ENCODE measurements at regions not wholly inside any gene's neighbourhood (a gene's known extent, or its start where the extent isn't known, plus 50 kb on each side); places are given as distances from the start of the nearest gene placed in this dataset.

- TF ChIP-seq CTCF (IDR thresholded peaks at IDR 0.05; ENCODE audit: poor library complexity, severe bottlenecking) (no peak), POLR2AphosphoS5 (IDR thresholded peaks at IDR 0.05) (no peak), EP300 (conservative IDR thresholded peaks at IDR 0.05; ENCODE audit: poor library complexity, severe bottlenecking) (no peak), REST (IDR thresholded peaks at IDR 0.05; ENCODE audit: borderline replicate concordance) (no peak), SMC3 (conservative IDR thresholded peaks at IDR 0.05; ENCODE audit: poor library complexity) (no peak), RAD21 (conservative IDR thresholded peaks at IDR 0.05) (no peak), TAF1 (IDR thresholded peaks at IDR 0.05; ENCODE audit: low read depth) (no peak), EZH2 (IDR thresholded peaks at IDR 0.05; ENCODE audit: borderline replicate concordance, insufficient read depth, low read length, poor library complexity, severe bottlenecking) (no peak), MXI1 (conservative IDR thresholded peaks at IDR 0.05; ENCODE audit: poor library complexity, severe bottlenecking) (no peak)
Measured at GRCh38 chr6:133837801-133838349, 51.0 kb upstream of the TCF21 start.

Data from neural cell (in vitro differentiated cells).